SK-N-SH treated with all-trans-retinoic acid at 6 μM for 48 hours (cell line): ENCODE measurements at regions not wholly inside any gene's neighbourhood (a gene's known extent, or its start where the extent isn't known, plus 50 kb on each side); places are given as distances from the start of the nearest gene placed in this dataset.

Experiments
- BACH2 ChIP-seq: fragments of 250-450 bp; sonication (Bioruptor Pico); IDR thresholded peaks from 2 replicates; pipeline ENCODE4 v1.9.0; 2021; ENCODE audit warnings: mild to moderate bottlenecking, borderline replicate concordance
- CSRNP3 ChIP-seq: fragments of 250-450 bp; sonication (Bioruptor Pico); IDR thresholded peaks from 2 replicates; pipeline ENCODE4 v1.5.1; 2021; ENCODE audit warnings: mild to moderate bottlenecking, moderate library complexity
- ISL1 ChIP-seq: fragments of 250-450 bp; sonication (Bioruptor Pico); IDR thresholded peaks from 2 replicates; pipeline ENCODE4 v2.1.2; 2022; ENCODE audit warnings: mild to moderate bottlenecking, moderate library complexity
- ZFP3 ChIP-seq: fragments of 250-450 bp; sonication (Bioruptor Pico); IDR thresholded peaks from 2 replicates; pipeline ENCODE4 v1.5.0; 2020; ENCODE audit warnings: mild to moderate bottlenecking, moderate library complexity
- ZNF8 ChIP-seq: fragments of 450-650 bp; formaldehyde crosslinking; IDR thresholded peaks from 2 replicates; pipeline ENCODE4 v1.5.0; 2020; ENCODE audit warnings: mild to moderate bottlenecking, moderate library complexity

- TF ChIP-seq ZFP3 = no peak
- TF ChIP-seq CSRNP3 = no peak
- no peak for TF ChIP-seq ISL1
- no peak for TF ChIP-seq ZNF8 (CRISPR knock-in tag)
- TF ChIP-seq BACH2 (CRISPR knock-in tag) = no peak
These were observed 648.8 kb downstream of the NXPH1 start for GRCh38 chr7:9082203-9082602.
